ENCODE measurements at regions not wholly inside any gene's neighbourhood (a gene's known extent, or its start where the extent isn't known, plus 50 kb on each side); places are given as distances from the start of the nearest gene placed in this dataset.

- TF ChIP-seq CTCF (IDR thresholded peaks at IDR 0.05) = no peak
- TF ChIP-seq POLR2A (IDR thresholded peaks at IDR 0.05) = no peak
Measured at GRCh38 chr5:53397845-53398244, 82.6 kb upstream of the FST start.

Data from right lobe of liver (tissue), 4 donors.